WTC11 (cell line): ENCODE measurements at regions not wholly inside any gene's neighbourhood (a gene's known extent, or its start where the extent isn't known, plus 50 kb on each side); places are given as distances from the start of the nearest gene placed in this dataset.

Experiments
- ATAC-seq: fragments of 200-7000 bp; cut with Tn5 transposase; 2 replicates; pipeline ENCODE4 v1.10.0; 2021; ENCODE audit warnings: mild to moderate bottlenecking, moderate library complexity
- CTCF ChIA-PET: fragments of 300-600 bp; sonication (Branson Sonifier 250); formaldehyde crosslinking; loops from one replicate; lab custom pipeline; 2021; ENCODE audit warnings: antibody characterized with exemption; lab: Charles Lee
- POLR2A ChIA-PET: fragments of 350-600 bp; sonication (Branson Sonifier 250); formaldehyde crosslinking; loops from one replicate; lab custom pipeline; 2021; ENCODE audit warnings: antibody characterized with exemption; lab: Charles Lee
- DNase-seq: peaks from one replicate; pipeline ENCODE4 v3.0.0; 2021; ENCODE audit warnings: low spot score
- H3K27ac Mint-ChIP-seq: 2 replicates; pipeline ENCODE4 v1.8.0; 2021; ENCODE audit warnings: mixed read lengths
- H3K27me3 Mint-ChIP-seq: 2 replicates; pipeline ENCODE4 v1.8.0; 2021; ENCODE audit warnings: low read depth, mild to moderate bottlenecking, moderate library complexity, mixed read lengths
- H3K36me3 Mint-ChIP-seq: 2 replicates; pipeline ENCODE4 v1.8.0; 2021; ENCODE audit warnings: mixed read lengths
- H3K4me1 Mint-ChIP-seq: 2 replicates; pipeline ENCODE4 v1.8.0; 2022; ENCODE audit warnings: mixed read lengths
- H3K4me3 Mint-ChIP-seq: 2 replicates; pipeline ENCODE4 v1.8.0; 2021; ENCODE audit warnings: mild to moderate bottlenecking, moderate library complexity, mixed read lengths
- H3K9me3 Mint-ChIP-seq: 2 replicates; pipeline ENCODE4 v1.8.0; 2021; ENCODE audit warnings: mixed read lengths
- CDX4 ChIP-seq: fragments of 250-450 bp; sonication (Bioruptor Pico); IDR thresholded peaks from 2 replicates; pipeline ENCODE4 v1.9.0; 2021; ENCODE audit warnings: moderate library complexity, mild to moderate bottlenecking, inconsistent platforms, borderline replicate concordance
- E2F4 ChIP-seq: sonication (generic); formaldehyde crosslinking; IDR thresholded peaks from 2 replicates; pipeline ENCODE4 v1.8.1; 2022; ENCODE audit warnings: low read depth, mild to moderate bottlenecking, moderate library complexity, missing genetic modification reagents, borderline replicate concordance
- MAX ChIP-seq: sonication (generic); formaldehyde crosslinking; IDR thresholded peaks from 2 replicates; pipeline ENCODE4 v1.8.0; 2022; ENCODE audit warnings: mild to moderate bottlenecking, missing genetic modification reagents
- MLX ChIP-seq: sonication (generic); formaldehyde crosslinking; IDR thresholded peaks from 2 replicates; pipeline ENCODE4 v1.8.1; 2023; ENCODE audit warnings: mild to moderate bottlenecking, missing genetic modification reagents, moderate library complexity
- STAT6 ChIP-seq: sonication (generic); formaldehyde crosslinking; conservative IDR thresholded peaks from 2 replicates; pipeline ENCODE4 v1.8.1; 2023; ENCODE audit warnings: mild to moderate bottlenecking, low read depth, missing genetic modification reagents, moderate library complexity
- TCF7 ChIP-seq: sonication (generic); formaldehyde crosslinking; IDR thresholded peaks from 2 replicates; pipeline ENCODE4 v1.8.0; 2022; ENCODE audit warnings: mild to moderate bottlenecking, low read depth, missing genetic modification reagents, moderate library complexity
- ZNF532 ChIP-seq: fragments of 250-450 bp; sonication (Bioruptor Pico); IDR thresholded peaks from 2 replicates; pipeline ENCODE4 v1.9.0; 2021; ENCODE audit warnings: mild to moderate bottlenecking, borderline replicate concordance
- ZNF671 ChIP-seq: fragments of 250-450 bp; sonication (Bioruptor Pico); IDR thresholded peaks from 2 replicates; pipeline ENCODE4 v1.8.0; 2021; ENCODE audit warnings: mild to moderate bottlenecking

- no peak for TF ChIP-seq STAT6 (CRISPR knock-in tag)
- TF ChIP-seq TCF7 (CRISPR knock-in tag): no peak
- no peak for TF ChIP-seq MAX (CRISPR knock-in tag)
- TF ChIP-seq CDX4: no peak
- no peak for TF ChIP-seq MLX (CRISPR knock-in tag)
- no peak for TF ChIP-seq ZNF671 (CRISPR knock-in tag)
These were observed 257.6 kb upstream of the POU5F2 start (continued) for GRCh38 chr5:93998951-93999455.

- no peak overlapping the region for H3K4me3 Mint-ChIP-seq
These were observed 256.2 kb upstream of the POU5F2 start for GRCh38 chr5:93997562-93997961.

More at GRCh38 chr5:93997562-93997961, 256.2 kb upstream of the POU5F2 start:
- no peak for TF ChIP-seq ZNF532 (CRISPR knock-in tag)
- TF ChIP-seq E2F4 (CRISPR knock-in tag): no peak
- Mint-ChIP-seq H3K4me1 (no peaks in the 10 kb centered on the region), H3K27me3 (no peaks in the 10 kb centered on the region), H3K27ac (no peak overlapping the region), H3K36me3 (no peaks in the 10 kb centered on the region), H3K9me3 (peaks cover 7% of the 10 kb centered on the region)
- no peak for ATAC-seq
- no peak for DNase-seq
- CTCF ChIA-PET: no interaction called here
- POLR2A ChIA-PET: no interaction called here
